PC-9 (cell line): ENCODE measurements at regions not wholly inside any gene's neighbourhood (a gene's known extent, or its start where the extent isn't known, plus 50 kb on each side); places are given as distances from the start of the nearest gene placed in this dataset.

Experiments used
- CTCF ChIP-seq: fragments of 200-600 bp; sonication (generic); conservative IDR thresholded peaks from 2 replicates; pipeline ENCODE4 v1.6.1; 2017; ENCODE audit warnings: mixed run types, antibody characterized with exemption, mild to moderate bottlenecking, moderate library complexity
- EZH2 ChIP-seq: fragments of 200-600 bp; sonication (generic); IDR thresholded peaks from 2 replicates; pipeline ENCODE4 v1.8.0; 2017; ENCODE audit warnings: antibody characterized with exemption, low read depth

DNA sequence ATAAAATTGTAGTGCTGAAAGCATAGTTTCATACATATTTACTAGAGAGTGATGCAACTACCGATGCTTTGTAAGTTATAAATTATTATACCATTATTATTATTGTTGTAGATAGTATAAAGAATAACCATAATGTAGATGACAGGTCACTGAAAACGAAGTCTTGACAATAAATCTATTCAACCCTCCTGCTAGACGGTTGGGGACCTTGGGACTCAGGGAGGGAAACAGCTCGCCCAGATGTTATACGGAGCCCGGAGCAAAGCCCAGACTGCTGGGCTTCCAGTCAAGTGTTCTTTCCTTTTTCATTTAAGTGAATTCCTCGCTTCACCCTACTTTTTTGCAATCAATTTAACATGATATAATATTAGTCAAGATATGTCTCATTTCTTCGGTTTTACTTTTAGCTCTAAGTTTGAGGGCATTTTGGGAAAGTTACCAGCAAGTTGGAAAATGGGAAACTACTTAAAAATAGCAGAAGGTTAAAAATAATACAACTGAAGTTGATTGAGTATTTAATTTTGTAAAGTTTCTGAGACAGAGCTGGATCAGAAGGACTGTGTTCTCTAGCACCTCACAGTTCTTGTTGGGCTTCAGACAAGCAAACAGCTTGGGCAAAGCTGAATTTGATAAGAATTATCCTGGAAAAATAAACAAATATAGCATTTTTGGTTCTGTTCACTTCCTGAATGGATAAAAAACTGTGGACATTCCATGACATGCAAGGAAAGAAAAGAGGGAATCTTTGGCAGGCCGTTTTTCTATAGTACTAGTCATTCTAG is 173.4 kb upstream of the TP63 start:
- TF ChIP-seq CTCF: no peak
- TF ChIP-seq EZH2: no peak
